Neuronal stem cell (in vitro differentiated cells): ENCODE measurements at regions not wholly inside any gene's neighbourhood (a gene's known extent, or its start where the extent isn't known, plus 50 kb on each side); places are given as distances from the start of the nearest gene placed in this dataset.

ENCODE experiments used
- DNase-seq: peaks from one replicate; pipeline ENCODE4 v3.0.0-alpha.2; 2013; ENCODE audit warnings: low spot score
- H2AFZ ChIP-seq: one replicate; pipeline ENCODE4 v1.6.1; 2013; ENCODE audit warnings: mild to moderate bottlenecking, low read length, inconsistent platforms
- H2AK5ac ChIP-seq: 2 replicates; pipeline ENCODE4 v1.6.1; 2013; ENCODE audit warnings: low read depth, mild to moderate bottlenecking, inconsistent platforms, low read length, moderate library complexity, mixed read lengths
- H2BK120ac ChIP-seq: 2 replicates; pipeline ENCODE4 v1.6.1; 2013; ENCODE audit warnings: low read depth, mild to moderate bottlenecking, inconsistent platforms, low read length, moderate library complexity, mixed read lengths
- H2BK12ac ChIP-seq: one replicate; pipeline ENCODE4 v1.6.1; 2013; ENCODE audit warnings: low read length, inconsistent platforms
- H2BK15ac ChIP-seq: 2 replicates; pipeline ENCODE4 v1.6.1; 2013; ENCODE audit warnings: mild to moderate bottlenecking, low read length, inconsistent platforms, mixed read lengths
- H2BK5ac ChIP-seq: one replicate; pipeline ENCODE4 v1.6.1; 2013; ENCODE audit warnings: inconsistent platforms, mild to moderate bottlenecking, low read length, moderate library complexity
- H3K14ac ChIP-seq: one replicate; pipeline ENCODE4 v1.6.1; 2013; ENCODE audit warnings: low read length, inconsistent platforms
- H3K18ac ChIP-seq: 2 replicates; pipeline ENCODE4 v1.6.1; 2013; ENCODE audit warnings: low read length, inconsistent platforms
- H3K23ac ChIP-seq: 2 replicates; pipeline ENCODE4 v1.6.1; 2013; ENCODE audit warnings: low read depth, mild to moderate bottlenecking, mixed read lengths, low read length, inconsistent platforms; ENCODE audit not compliant: poor library complexity
- H3K27ac ChIP-seq: replicated peaks from 3 replicates; pipeline ENCODE4 v1.5.1; 2013; ENCODE audit warnings: low read length, inconsistent platforms
- H3K27me3 ChIP-seq, 3 experiments: 2 replicates each; pipeline ENCODE4 v1.6.1; 2013; ENCODE audit warnings: low read length in 3 of 3, mild to moderate bottlenecking in 2 of 3, inconsistent platforms in 1 of 3, low read depth in 1 of 3, mixed read lengths in 1 of 3, moderate library complexity in 1 of 3; ENCODE audit not compliant: control insufficient read depth in 3 of 3, insufficient read depth in 3 of 3
- H3K36me3 ChIP-seq, 2 donors: replicated peaks in 1 of 2; 2 replicates each; pipeline ENCODE4 v1.6.1; 2013; ENCODE audit warnings: low read length in 2 of 2; ENCODE audit not compliant: control insufficient read depth in 2 of 2, insufficient read depth in 2 of 2
- H3K4ac ChIP-seq: 2 replicates; pipeline ENCODE4 v1.6.1; 2013; ENCODE audit warnings: inconsistent platforms, mild to moderate bottlenecking, low read length, moderate library complexity
- H3K4me1 ChIP-seq, 2 donors: 1 replicate in 1 of 2; 2 replicates in 1 of 2; pipeline ENCODE4 v1.6.1; 2013; ENCODE audit warnings: low read length in 2 of 2, low read depth in 1 of 2; ENCODE audit not compliant: control insufficient read depth in 2 of 2, insufficient read depth in 1 of 2
- H3K4me2 ChIP-seq: one replicate; pipeline ENCODE4 v1.6.1; 2013; ENCODE audit warnings: mild to moderate bottlenecking, low read length, inconsistent platforms; ENCODE audit not compliant: insufficient read depth, poor library complexity, severe bottlenecking
- H3K4me3 ChIP-seq, 2 donors: 2 replicates each; pipeline ENCODE4 v1.5.1; 2013; ENCODE audit warnings: low read length in 2 of 2, mild to moderate bottlenecking in 2 of 2, inconsistent platforms in 1 of 2, moderate library complexity in 1 of 2
- H3K79me1 ChIP-seq: one replicate; pipeline ENCODE4 v1.6.1; 2013; ENCODE audit warnings: low read depth, mild to moderate bottlenecking, inconsistent platforms, low read length, moderate library complexity
- H3K9ac ChIP-seq: one replicate; pipeline ENCODE4 v1.6.1; 2013; ENCODE audit warnings: mild to moderate bottlenecking, low read depth, low read length, inconsistent platforms; ENCODE audit not compliant: poor library complexity
- H3K9me3 ChIP-seq, 2 donors: replicated peaks in 1 of 2; 2 replicates each; pipeline versions ENCODE3 to v1.6.1; 2013; ENCODE audit warnings: low read length in 2 of 2, mild to moderate bottlenecking in 2 of 2, inconsistent platforms in 1 of 2, low read depth in 1 of 2, mixed read lengths in 1 of 2, moderate library complexity in 1 of 2; ENCODE audit not compliant: control insufficient read depth in 2 of 2, insufficient read depth in 1 of 2
- H4K8ac ChIP-seq: one replicate; pipeline ENCODE4 v1.6.1; 2013; ENCODE audit warnings: low read depth, mild to moderate bottlenecking, inconsistent platforms, low read length, moderate library complexity
- H4K91ac ChIP-seq: one replicate; pipeline ENCODE4 v1.6.1; 2013; ENCODE audit warnings: low read length, low read depth, mild to moderate bottlenecking, inconsistent platforms; ENCODE audit not compliant: poor library complexity
- WGBS, 2 donors: extraction: QIAGEN DNeasy Blood & Tissue Kit; methylation state at CpG; one replicate each; pipeline ENCODE4 v1.1.7; 2013; ENCODE audit warnings: missing lambda C conversion rate in 2 of 2, mixed read lengths in 1 of 2; ENCODE audit not compliant: insufficient read length in 2 of 2, insufficient replicate concordance in 1 of 2; ENCODE audit errors: extremely low coverage in 2 of 2; 5-methylcytosine and 5-hydroxymethylcytosine counted together

- peak overlapping the region; percentile 65 for H3K18ac ChIP-seq
- H2BK12ac ChIP-seq = no peak overlapping the region
- peaks cover 0 to 1% of the 10 kb centered on the region in 2 donors for H3K4me1 ChIP-seq
- H4K8ac ChIP-seq = peak overlapping the region; percentile 73
- no peaks in the 10 kb centered on the region for H3K36me3 ChIP-seq
- H3K79me1 ChIP-seq = no peaks in the 10 kb centered on the region
- WGBS, 2 donors = no CpG with 5 or more reads among the region's 13 CpGs
- DNase-seq = no peak
- no peak overlapping the region for H2BK120ac ChIP-seq
- peaks cover 0 to 2% (median 0%) of the 10 kb centered on the region in 3 experiments for H3K27me3 ChIP-seq
- no peak overlapping the region for H2AFZ ChIP-seq
- peak overlapping the region; percentile 30 for H2AK5ac ChIP-seq
- H2BK5ac ChIP-seq = no peak overlapping the region
- H3K4me2 ChIP-seq = no peak overlapping the region
- no peak overlapping the region for H3K14ac ChIP-seq
- peak overlapping the region; percentile 63 for H3K9ac ChIP-seq
- no peak overlapping the region for H3K4me3 ChIP-seq
- H3K23ac ChIP-seq = peak overlapping the region; percentile 17
- H3K27ac ChIP-seq = no peak overlapping the region
- H4K91ac ChIP-seq = no peak overlapping the region
- H3K4ac ChIP-seq = no peak overlapping the region
- peak overlapping the region; percentile 24 for H2BK15ac ChIP-seq
- no peaks in the 10 kb centered on the region for H3K9me3 ChIP-seq
Measured at GRCh38 chr6:33956206-33956605, 152.4 kb upstream of the MLN start.

DNA sequence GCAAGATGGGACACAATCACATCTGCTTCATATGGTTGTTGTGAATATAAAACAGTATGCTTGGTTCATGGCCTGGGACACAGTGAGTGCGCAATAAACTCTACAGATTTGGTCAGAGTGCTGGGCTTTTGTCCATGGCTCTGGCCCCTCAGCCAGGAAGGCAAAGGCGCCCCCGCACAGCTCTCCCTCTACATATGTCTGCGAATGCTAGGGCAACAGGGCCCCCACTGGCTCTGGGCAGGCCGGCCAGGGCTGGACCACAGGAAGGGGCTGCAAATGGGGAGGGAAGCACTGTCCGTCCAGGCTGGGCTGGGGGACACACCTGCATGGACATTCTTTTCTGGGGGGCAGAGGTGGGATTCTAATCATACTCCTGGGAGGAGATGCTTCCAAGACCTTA is 151.8 kb upstream of the MLN start:
- H3K4ac ChIP-seq = no peak overlapping the region
- H3K9ac ChIP-seq = no peak overlapping the region
- H3K79me1 ChIP-seq = no peaks in the 10 kb centered on the region
- no peaks in the 10 kb centered on the region for H3K36me3 ChIP-seq
- no peak overlapping the region for H3K27ac ChIP-seq
- H2BK12ac ChIP-seq = no peak overlapping the region
- no peak overlapping the region for H3K4me2 ChIP-seq
- no peak overlapping the region for H3K23ac ChIP-seq
- H2AK5ac ChIP-seq = peak overlapping the region; percentile 30
- H3K18ac ChIP-seq = peak overlapping the region; percentile 53
- H4K91ac ChIP-seq = no peak overlapping the region
- no CpG with 5 or more reads among the region's 6 CpGs for WGBS, 2 donors
- H3K4me1 ChIP-seq = peaks cover 0 to 1% of the 10 kb centered on the region in 2 donors
- no peak overlapping the region for H2BK5ac ChIP-seq
- H2BK120ac ChIP-seq = no peak overlapping the region
- H2BK15ac ChIP-seq = no peak overlapping the region
- no peaks in the 10 kb centered on the region for H3K27me3 ChIP-seq
- H3K9me3 ChIP-seq = no peaks in the 10 kb centered on the region
- H4K8ac ChIP-seq = no peak overlapping the region
- no peak overlapping the region for H2AFZ ChIP-seq
- no peak overlapping the region for H3K14ac ChIP-seq
- H3K4me3 ChIP-seq = no peak overlapping the region
- DNase-seq = no peak

- H3K9ac ChIP-seq = no peak overlapping the region
- H2AK5ac ChIP-seq = no peak overlapping the region
- H3K9me3 ChIP-seq = no peaks in the 10 kb centered on the region
- H3K79me1 ChIP-seq = no peaks in the 10 kb centered on the region
- H2BK120ac ChIP-seq = no peak overlapping the region
- no peak overlapping the region for H3K4ac ChIP-seq
- H4K91ac ChIP-seq = no peak overlapping the region
- H2BK12ac ChIP-seq = no peak overlapping the region
- H3K4me1 ChIP-seq = peaks cover 0 to 1% of the 10 kb centered on the region in 2 donors
- H3K23ac ChIP-seq = peak overlapping the region; percentile 3
- H3K4me2 ChIP-seq = no peak overlapping the region
- no peak overlapping the region for H2BK5ac ChIP-seq
- H3K36me3 ChIP-seq = no peaks in the 10 kb centered on the region
- DNase-seq = no peak
- no CpG with 5 or more reads among the region's 3 CpGs for WGBS, 2 donors
- no peak overlapping the region for H4K8ac ChIP-seq
- no peak overlapping the region for H3K4me3 ChIP-seq
- no peak overlapping the region for H3K27ac ChIP-seq
- H3K18ac ChIP-seq = no peak overlapping the region
- H2BK15ac ChIP-seq = no peak overlapping the region
- H3K27me3 ChIP-seq = no peaks in the 10 kb centered on the region
- no peak overlapping the region for H3K14ac ChIP-seq
- H2AFZ ChIP-seq = no peak overlapping the region
Measured at GRCh38 chr6:33954453-33954852, 150.7 kb upstream of the MLN start.

GRCh38 chr6:33953171-33953570 is 149.4 kb upstream of the MLN start:
- no peak overlapping the region for H2BK120ac ChIP-seq
- H2AK5ac ChIP-seq = no peak overlapping the region
- H2BK5ac ChIP-seq = no peak overlapping the region
- no peak overlapping the region for H3K4me2 ChIP-seq
- no peak overlapping the region for H3K14ac ChIP-seq
- no peaks in the 10 kb centered on the region for H3K36me3 ChIP-seq
- H3K18ac ChIP-seq = no peak overlapping the region
- no peak overlapping the region for H3K9ac ChIP-seq
- no peaks in the 10 kb centered on the region for H3K9me3 ChIP-seq
- no peak overlapping the region for H2AFZ ChIP-seq
- H3K4me3 ChIP-seq = no peak overlapping the region
- H3K27ac ChIP-seq = no peak overlapping the region
- WGBS, 2 donors = no CpG with 5 or more reads among the region's 3 CpGs
- H4K8ac ChIP-seq = no peak overlapping the region
- H4K91ac ChIP-seq = no peak overlapping the region
- no peak overlapping the region for H3K23ac ChIP-seq
- no peak overlapping the region for H3K4ac ChIP-seq
- H3K79me1 ChIP-seq = no peaks in the 10 kb centered on the region
- DNase-seq = no peak
- no peaks in the 10 kb centered on the region for H3K27me3 ChIP-seq
- no peak overlapping the region for H2BK15ac ChIP-seq
- no peak overlapping the region for H2BK12ac ChIP-seq
- peaks cover 0 to 1% of the 10 kb centered on the region in 2 donors for H3K4me1 ChIP-seq
